HEK293 (cell line): ENCODE measurements at regions not wholly inside any gene's neighbourhood (a gene's known extent, or its start where the extent isn't known, plus 50 kb on each side); places are given as distances from the start of the nearest gene placed in this dataset.

Experiments used
- CTCF ChIP-seq: fragments of 450-650 bp; formaldehyde crosslinking; IDR thresholded peaks from 2 replicates; pipeline ENCODE4 v1.5.1; 2016; ENCODE audit warnings: missing biosample characterization, missing genetic modification characterization
- KLF9 ChIP-seq: fragments of 450-650 bp; formaldehyde crosslinking; IDR thresholded peaks from 2 replicates; pipeline ENCODE4 v1.5.1; 2016; ENCODE audit warnings: missing biosample characterization, missing genetic modification characterization, low read depth
- PBX3 ChIP-seq: sonication (generic); formaldehyde crosslinking; IDR thresholded peaks from 2 replicates; pipeline ENCODE4 v1.8.1; 2022; ENCODE audit warnings: mild to moderate bottlenecking, moderate library complexity, missing genetic modification reagents
- REPIN1 ChIP-seq: fragments of 450-650 bp; formaldehyde crosslinking; IDR thresholded peaks from 2 replicates; pipeline ENCODE4 v1.5.1; 2017; ENCODE audit warnings: missing biosample characterization, missing genetic modification characterization, low read depth
- YY1 ChIP-seq: fragments of 450-650 bp; formaldehyde crosslinking; IDR thresholded peaks from 2 replicates; pipeline ENCODE4 v1.5.1; 2018; ENCODE audit warnings: missing biosample characterization, missing genetic modification characterization
- ZEB2 ChIP-seq: fragments of 450-650 bp; formaldehyde crosslinking; IDR thresholded peaks from 2 replicates; pipeline ENCODE4 v1.5.1; 2016; ENCODE audit warnings: missing biosample characterization, missing genetic modification characterization
- ZNF677 ChIP-seq: fragments of 450-650 bp; IDR thresholded peaks from 2 replicates; pipeline ENCODE4 v1.5.0; 2018; ENCODE audit warnings: missing biosample characterization, mild to moderate bottlenecking, missing genetic modification characterization, moderate library complexity
- ZNF792 ChIP-seq: fragments of 450-650 bp; formaldehyde crosslinking; IDR thresholded peaks from 2 replicates; pipeline ENCODE4 v1.5.1; 2016; ENCODE audit warnings: missing biosample characterization, missing genetic modification characterization

GRCh38 chr1:101511202-101511891, 274.5 kb downstream of the S1PR1 start:
- TF ChIP-seq CTCF (tag by site-specific recombination): no peak
- no peak for TF ChIP-seq PBX3 (CRISPR knock-in tag)
- no peak for TF ChIP-seq REPIN1 (tag by site-specific recombination)
- TF ChIP-seq YY1 (tag by site-specific recombination): no peak
- TF ChIP-seq ZNF792 (tag by site-specific recombination): no peak
- no peak for TF ChIP-seq ZNF677 (tag by site-specific recombination)
- no peak for TF ChIP-seq KLF9 (tag by site-specific recombination)
- TF ChIP-seq ZEB2: no peak
